ENCODE measurements at regions not wholly inside any gene's neighbourhood (a gene's known extent, or its start where the extent isn't known, plus 50 kb on each side); places are given as distances from the start of the nearest gene placed in this dataset.

DNA sequence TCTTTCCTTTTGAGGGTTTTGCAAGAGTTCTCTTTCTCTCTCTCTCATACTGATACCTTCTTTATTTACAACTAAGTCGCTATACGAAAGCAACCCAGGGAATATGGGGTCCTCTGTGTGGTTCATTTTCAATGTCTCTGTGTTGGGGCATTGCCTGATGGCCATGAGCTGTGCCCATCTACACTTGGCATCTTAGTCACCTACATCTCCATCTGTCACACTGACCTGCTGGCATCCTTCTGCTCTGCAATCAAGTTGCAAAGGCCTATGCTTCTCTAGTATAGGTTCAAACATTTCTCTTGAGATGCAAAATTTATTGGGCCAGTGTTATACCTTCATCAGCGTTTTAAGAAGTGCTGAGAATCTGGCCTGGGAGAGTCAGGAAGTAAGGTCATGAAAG is 228.2 kb downstream of the MTRR start:
- no peak for DNase-seq
- no peaks in the 10 kb centered on the region for H3K36me3 Mint-ChIP-seq (ENCODE audit: low read depth)
- H3K4me1 Mint-ChIP-seq: no peaks in the 10 kb centered on the region
- TF ChIP-seq, protein P1, sequence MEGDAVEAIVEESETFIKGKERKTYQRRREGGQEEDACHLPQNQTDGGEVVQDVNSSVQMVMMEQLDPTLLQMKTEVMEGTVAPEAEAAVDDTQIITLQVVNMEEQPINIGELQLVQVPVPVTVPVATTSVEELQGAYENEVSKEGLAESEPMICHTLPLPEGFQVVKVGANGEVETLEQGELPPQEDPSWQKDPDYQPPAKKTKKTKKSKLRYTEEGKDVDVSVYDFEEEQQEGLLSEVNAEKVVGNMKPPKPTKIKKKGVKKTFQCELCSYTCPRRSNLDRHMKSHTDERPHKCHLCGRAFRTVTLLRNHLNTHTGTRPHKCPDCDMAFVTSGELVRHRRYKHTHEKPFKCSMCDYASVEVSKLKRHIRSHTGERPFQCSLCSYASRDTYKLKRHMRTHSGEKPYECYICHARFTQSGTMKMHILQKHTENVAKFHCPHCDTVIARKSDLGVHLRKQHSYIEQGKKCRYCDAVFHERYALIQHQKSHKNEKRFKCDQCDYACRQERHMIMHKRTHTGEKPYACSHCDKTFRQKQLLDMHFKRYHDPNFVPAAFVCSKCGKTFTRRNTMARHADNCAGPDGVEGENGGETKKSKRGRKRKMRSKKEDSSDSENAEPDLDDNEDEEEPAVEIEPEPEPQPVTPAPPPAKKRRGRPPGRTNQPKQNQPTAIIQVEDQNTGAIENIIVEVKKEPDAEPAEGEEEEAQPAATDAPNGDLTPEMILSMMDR (IDR thresholded peaks at IDR 0.05): no peak
- no peak overlapping the region for H3K4me3 Mint-ChIP-seq
- no peak overlapping the region for H3K27ac Mint-ChIP-seq
- H3K9me3 Mint-ChIP-seq: no peaks in the 10 kb centered on the region
- H3K27me3 Mint-ChIP-seq (ENCODE audit: low read depth, poor library complexity): peaks cover 6% of the 10 kb centered on the region

GRCh38 chr5:8098081-8098480 is 229.1 kb downstream of the MTRR start:
- Mint-ChIP-seq H3K27ac (no peak overlapping the region), H3K9me3 (no peaks in the 10 kb centered on the region), H3K36me3 (ENCODE audit: low read depth) (no peaks in the 10 kb centered on the region), H3K4me3 (no peak overlapping the region), H3K4me1 (no peaks in the 10 kb centered on the region), H3K27me3 (ENCODE audit: low read depth, poor library complexity) (peaks cover 8% of the 10 kb centered on the region)
- TF ChIP-seq, protein P1 (IDR thresholded peaks at IDR 0.05): no peak
- no peak for DNase-seq

- no peaks in the 10 kb centered on the region for H3K4me1 Mint-ChIP-seq
- H3K36me3 Mint-ChIP-seq (ENCODE audit: low read depth): no peaks in the 10 kb centered on the region
- no peak overlapping the region for H3K4me3 Mint-ChIP-seq
- TF ChIP-seq, protein P1 (IDR thresholded peaks at IDR 0.05): no peak
- DNase-seq: no peak
- no peak overlapping the region for H3K27ac Mint-ChIP-seq
- H3K27me3 Mint-ChIP-seq (ENCODE audit: low read depth, poor library complexity): peaks cover 5% of the 10 kb centered on the region
- H3K9me3 Mint-ChIP-seq: no peaks in the 10 kb centered on the region
Measured at GRCh38 chr5:8102714-8103113, 233.8 kb downstream of the MTRR start.

GRCh38 chr5:8114597-8115266 is 245.8 kb downstream of the MTRR start:
- H3K27ac Mint-ChIP-seq: no peak overlapping the region
- H3K36me3 Mint-ChIP-seq (ENCODE audit: low read depth): no peaks in the 10 kb centered on the region
- no peaks in the 10 kb centered on the region for H3K4me1 Mint-ChIP-seq
- TF ChIP-seq, protein P1 (IDR thresholded peaks at IDR 0.05): no peak
- H3K9me3 Mint-ChIP-seq: no peaks in the 10 kb centered on the region
- no peak overlapping the region for H3K4me3 Mint-ChIP-seq
- peaks cover 7% of the 10 kb centered on the region for H3K27me3 Mint-ChIP-seq (ENCODE audit: low read depth, poor library complexity)
- no peak for DNase-seq

- Mint-ChIP-seq H3K4me1 (no peaks in the 10 kb centered on the region), H3K9me3 (no peaks in the 10 kb centered on the region), H3K4me3 (no peak overlapping the region), H3K27me3 (ENCODE audit: low read depth, poor library complexity) (no peaks in the 10 kb centered on the region), H3K27ac (no peak overlapping the region), H3K36me3 (ENCODE audit: low read depth) (no peaks in the 10 kb centered on the region)
- DNase-seq: no peak
- TF ChIP-seq, protein P1 (IDR thresholded peaks at IDR 0.05): no peak
Measured at GRCh38 chr5:8123559-8123958, 254.6 kb downstream of the MTRR start.

DNA sequence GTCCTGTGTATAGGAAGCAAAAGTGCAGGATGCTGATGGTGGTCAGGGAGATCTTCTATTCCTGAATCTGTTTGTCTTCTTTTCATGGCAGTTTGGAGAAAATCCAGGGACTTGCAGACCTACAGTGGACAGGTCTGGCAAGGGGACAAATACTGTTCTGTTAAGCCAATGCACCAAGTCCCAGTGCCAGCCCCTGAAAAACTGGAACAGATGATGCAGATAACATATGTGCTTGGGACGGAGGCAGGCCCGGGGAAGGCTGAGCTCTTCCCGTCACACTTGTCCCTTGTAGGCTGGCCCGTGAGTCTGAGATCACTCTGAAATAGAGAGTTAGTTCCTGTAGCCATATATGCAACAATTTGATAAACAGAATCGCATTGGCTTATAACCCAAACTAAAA is 265.7 kb downstream of the MTRR start:
- Mint-ChIP-seq H3K36me3 (ENCODE audit: low read depth) (no peaks in the 10 kb centered on the region), H3K4me1 (no peaks in the 10 kb centered on the region), H3K9me3 (no peaks in the 10 kb centered on the region), H3K27ac (peak overlapping the region; percentile 24), H3K27me3 (ENCODE audit: low read depth, poor library complexity) (peaks cover 8% of the 10 kb centered on the region), H3K4me3 (no peak overlapping the region)
- DNase-seq: no peak
- TF ChIP-seq, protein P1 (IDR thresholded peaks at IDR 0.05): no peak
